ENCODE measurements at regions not wholly inside any gene's neighbourhood (a gene's known extent, or its start where the extent isn't known, plus 50 kb on each side); places are given as distances from the start of the nearest gene placed in this dataset.

DNA sequence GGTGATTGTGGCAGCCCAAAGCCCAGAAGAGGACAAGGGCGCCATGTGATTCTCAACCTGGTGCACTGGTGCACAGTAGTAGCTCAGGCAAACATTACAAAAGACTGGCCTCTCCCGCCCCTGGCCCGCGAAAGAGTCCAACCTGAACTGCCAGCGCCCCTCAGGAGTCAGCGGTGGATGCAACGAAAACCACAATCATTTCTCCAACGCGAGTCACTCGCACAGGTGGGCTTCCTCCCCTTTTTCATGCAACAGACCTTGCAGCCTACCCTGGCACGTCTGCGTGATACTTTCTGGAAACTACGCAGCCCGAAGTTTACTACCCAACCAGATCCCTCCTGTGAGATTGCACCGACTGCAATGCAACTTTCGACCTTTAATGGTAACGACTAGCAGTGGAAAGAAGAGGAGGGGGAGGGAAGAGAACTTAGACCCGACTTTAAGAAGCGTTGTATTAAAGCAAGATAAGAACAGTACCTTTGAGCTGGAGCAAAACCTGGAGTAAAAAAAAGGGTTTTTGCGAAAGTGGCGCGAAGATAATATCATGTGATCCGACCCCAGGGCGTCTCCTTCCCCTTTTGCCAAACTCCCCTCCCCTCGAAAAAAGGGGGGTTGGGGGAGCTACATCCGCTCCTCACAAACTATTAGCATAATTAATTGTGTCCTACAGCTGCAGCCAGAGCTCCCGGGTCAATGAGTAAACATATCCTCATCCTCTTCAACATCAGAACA lies 63.3 kb upstream of the CCDC160 start:
- no peak for DNase-seq (ENCODE audit: low spot score)

- no peak for DNase-seq (ENCODE audit: low spot score)
Observed at GRCh38 chrX:134174273-134174660, 62.7 kb upstream of the CCDC160 start.

- no peak for DNase-seq (ENCODE audit: low spot score)
Observed at GRCh38 chrX:134174859-134175258, 62.1 kb upstream of the CCDC160 start.

DNA sequence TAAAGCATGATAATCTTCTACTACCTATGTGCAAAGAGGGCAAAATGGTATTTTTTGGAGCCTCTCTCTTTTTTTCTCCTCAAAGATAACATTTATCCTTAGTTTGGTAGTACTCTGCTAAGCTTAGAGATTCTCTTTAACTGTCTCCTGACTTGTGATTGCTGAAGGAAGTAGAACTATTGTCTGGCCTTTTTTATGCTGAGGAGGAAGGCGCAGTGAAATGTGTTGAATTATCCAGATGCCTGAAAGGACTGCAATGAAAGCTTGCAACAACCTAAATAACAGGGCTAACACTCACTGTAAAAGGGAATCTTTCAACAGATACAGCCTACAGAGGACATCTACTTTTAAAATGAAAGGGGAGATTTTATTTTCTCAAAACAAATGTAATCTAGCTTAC lies 59.5 kb upstream of the CCDC160 start:
- DNase-seq (ENCODE audit: low spot score): no peak

- DNase-seq (ENCODE audit: low spot score): no peak
Observed at GRCh38 chrX:134180601-134181274, 56.2 kb upstream of the CCDC160 start.

DNA sequence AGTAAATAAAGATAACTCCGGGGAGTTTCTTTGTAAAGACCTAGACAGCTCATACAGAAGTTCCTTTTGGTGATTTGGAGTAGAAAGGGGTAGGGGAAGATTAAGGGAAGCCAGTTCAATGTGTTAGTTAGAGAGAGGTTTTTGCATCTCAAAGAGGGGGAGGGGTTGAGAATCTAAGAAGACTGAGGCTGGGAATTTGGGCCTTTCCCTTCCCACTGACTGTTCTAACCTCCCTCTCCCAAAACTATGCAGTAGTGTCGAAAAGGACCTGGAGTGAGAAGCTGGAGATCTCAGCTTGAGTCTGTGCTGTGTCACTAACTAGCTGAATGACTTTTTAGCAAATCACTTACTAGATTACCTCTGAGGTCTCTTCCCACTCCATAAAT lies 55.7 kb upstream of the CCDC160 start:
- no peak for DNase-seq (ENCODE audit: low spot score)

GRCh38 chrX:134183665-134184064 lies 53.3 kb upstream of the CCDC160 start:
- DNase-seq (ENCODE audit: low spot score): no peak

- no peak for DNase-seq (ENCODE audit: low spot score)
Observed at GRCh38 chrX:134184936-134185335, 52.0 kb upstream of the CCDC160 start.

GRCh38 chrX:134186362-134187121 lies 50.4 kb upstream of the CCDC160 start:
- peak; percentile 68 for DNase-seq (ENCODE audit: low spot score)

Measured in SW480 (cell line).